Choroid plexus epithelial cell (primary cell): ENCODE measurements at regions not wholly inside any gene's neighbourhood (a gene's known extent, or its start where the extent isn't known, plus 50 kb on each side); places are given as distances from the start of the nearest gene placed in this dataset.
A peak's percentile ranks its signal among the peaks of the same experiment; 100 is the strongest.

Experiments used
- DNase-seq: peaks from one replicate; pipeline ENCODE4 v3.0.0-alpha.2; 2010; ENCODE audit warnings: low read depth
- H3K4me3 ChIP-seq: 2 replicates; pipeline ENCODE4 v1.5.1; 2011; ENCODE audit warnings: low read depth, mild to moderate bottlenecking, control low read depth, low read length, moderate library complexity
- CTCF ChIP-seq: conservative IDR thresholded peaks from 2 replicates; pipeline ENCODE4 v1.5.1; 2011; ENCODE audit warnings: low read depth, mild to moderate bottlenecking, control low read depth, inconsistent platforms, low read length, moderate library complexity

GRCh38 chr1:186572509-186572908, 107.7 kb downstream of the PTGS2 start:
- TF ChIP-seq CTCF: no peak

GRCh38 chr1:186571771-186572170, 108.5 kb downstream of the PTGS2 start:
- no peak for DNase-seq
- TF ChIP-seq CTCF: no peak
- no peak overlapping the region for H3K4me3 ChIP-seq

More at GRCh38 chr1:186572509-186572908, 107.7 kb downstream of the PTGS2 start:
- no peak for DNase-seq
- H3K4me3 ChIP-seq: no peak overlapping the region

- no peak for DNase-seq
- H3K4me3 ChIP-seq: no peak overlapping the region
- TF ChIP-seq CTCF: no peak
Observed at GRCh38 chr1:186569856-186570255, 108.9 kb upstream of the PDC start.

GRCh38 chr1:186568221-186568620, 107.3 kb upstream of the PDC start:
- H3K4me3 ChIP-seq: no peak overlapping the region
- DNase-seq: no peak
- TF ChIP-seq CTCF: no peak

GRCh38 chr1:186566140-186566855, 105.4 kb upstream of the PDC start:
- no peak overlapping the region for H3K4me3 ChIP-seq
- DNase-seq: peak; percentile 15
- no peak for TF ChIP-seq CTCF

- peak; percentile 51 for DNase-seq
- H3K4me3 ChIP-seq: no peak overlapping the region
- TF ChIP-seq CTCF: no peak
Observed at GRCh38 chr1:186564582-186564981, 103.7 kb upstream of the PDC start.

GRCh38 chr1:186559601-186560116, 98.7 kb upstream of the PDC start:
- DNase-seq: peak; percentile 10
- H3K4me3 ChIP-seq: no peak overlapping the region
- no peak for TF ChIP-seq CTCF
